Stimulated activated CD8-positive, alpha-beta memory T cell treated with anti-CD3 and anti-CD28 coated beads, Interleukin-4, amount 100 ng/mL, for 4 hours (primary cell): ENCODE measurements at regions not wholly inside any gene's neighbourhood (a gene's known extent, or its start where the extent isn't known, plus 50 kb on each side); places are given as distances from the start of the nearest gene placed in this dataset.

ENCODE experiments used
- DNase-seq, 2 donors: peaks; one replicate each; pipeline ENCODE4 v3.0.0-alpha.2; 2020; ENCODE audit warnings: low read depth in 2 of 2, low spot score in 1 of 2

GRCh38 chr11:122235615-122236014 is 119.6 kb upstream of the BLID start:
- DNase-seq = no peak

DNA sequence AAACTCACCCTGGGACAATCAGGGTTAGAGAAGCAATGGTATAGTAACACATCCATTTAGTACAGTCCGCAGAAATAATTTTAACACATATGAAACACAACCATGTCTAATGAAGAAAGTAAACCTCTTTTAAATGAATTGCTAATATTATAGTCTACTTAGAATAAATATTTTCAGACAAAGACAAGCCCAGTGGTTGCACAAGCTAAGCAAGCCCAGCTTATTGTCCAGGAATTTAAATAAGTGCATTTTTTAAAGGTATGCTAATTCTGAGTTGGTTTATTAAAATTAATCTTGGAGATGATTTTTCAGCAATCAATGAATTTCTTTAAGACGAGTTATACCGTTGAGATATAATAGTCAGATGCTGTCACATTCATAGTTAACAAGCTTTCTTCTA is 118.8 kb upstream of the BLID start:
- no peak for DNase-seq

DNA sequence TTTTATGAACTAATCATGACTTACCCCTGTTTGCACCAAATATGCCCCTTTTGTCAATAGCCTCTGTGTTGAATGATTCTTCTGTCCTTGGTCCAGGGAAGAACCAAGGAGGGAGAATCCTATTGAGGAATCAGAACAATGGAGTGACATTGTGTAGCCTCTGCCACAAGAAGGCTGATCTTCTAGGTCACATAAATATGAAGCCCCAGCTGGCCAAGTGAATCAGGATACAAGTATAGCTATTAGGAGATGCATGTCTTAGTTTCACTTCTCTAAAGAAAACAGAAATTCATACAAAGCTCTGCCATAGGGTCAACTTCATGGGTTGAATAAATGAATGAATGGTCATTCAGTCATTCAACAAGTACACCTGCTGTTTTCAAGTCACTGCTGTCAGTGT is 118.2 kb upstream of the BLID start:
- no peak for DNase-seq

DNA sequence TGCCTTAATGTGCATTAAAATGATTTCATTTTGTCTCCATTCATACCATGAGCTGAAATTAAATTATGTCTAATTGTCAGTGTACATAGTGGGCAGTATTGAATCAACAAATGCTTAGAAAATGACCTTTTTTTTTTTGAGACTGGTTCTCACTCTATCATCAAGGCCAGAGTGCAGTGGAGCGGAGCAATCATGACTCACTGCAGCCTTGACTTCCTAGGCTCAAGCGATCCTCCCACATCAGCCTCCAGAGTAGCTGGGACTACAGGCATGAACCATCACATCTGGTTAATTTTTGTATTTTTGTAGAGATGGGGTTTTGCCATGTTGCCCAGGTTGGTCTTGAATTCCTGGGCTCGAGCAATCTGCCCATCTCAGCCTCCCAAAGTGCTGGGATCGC is 117.0 kb upstream of the BLID start:
- DNase-seq = no peak

- no peak for DNase-seq
These were observed 114.4 kb upstream of the BLID start for GRCh38 chr11:122230385-122230755.

DNA sequence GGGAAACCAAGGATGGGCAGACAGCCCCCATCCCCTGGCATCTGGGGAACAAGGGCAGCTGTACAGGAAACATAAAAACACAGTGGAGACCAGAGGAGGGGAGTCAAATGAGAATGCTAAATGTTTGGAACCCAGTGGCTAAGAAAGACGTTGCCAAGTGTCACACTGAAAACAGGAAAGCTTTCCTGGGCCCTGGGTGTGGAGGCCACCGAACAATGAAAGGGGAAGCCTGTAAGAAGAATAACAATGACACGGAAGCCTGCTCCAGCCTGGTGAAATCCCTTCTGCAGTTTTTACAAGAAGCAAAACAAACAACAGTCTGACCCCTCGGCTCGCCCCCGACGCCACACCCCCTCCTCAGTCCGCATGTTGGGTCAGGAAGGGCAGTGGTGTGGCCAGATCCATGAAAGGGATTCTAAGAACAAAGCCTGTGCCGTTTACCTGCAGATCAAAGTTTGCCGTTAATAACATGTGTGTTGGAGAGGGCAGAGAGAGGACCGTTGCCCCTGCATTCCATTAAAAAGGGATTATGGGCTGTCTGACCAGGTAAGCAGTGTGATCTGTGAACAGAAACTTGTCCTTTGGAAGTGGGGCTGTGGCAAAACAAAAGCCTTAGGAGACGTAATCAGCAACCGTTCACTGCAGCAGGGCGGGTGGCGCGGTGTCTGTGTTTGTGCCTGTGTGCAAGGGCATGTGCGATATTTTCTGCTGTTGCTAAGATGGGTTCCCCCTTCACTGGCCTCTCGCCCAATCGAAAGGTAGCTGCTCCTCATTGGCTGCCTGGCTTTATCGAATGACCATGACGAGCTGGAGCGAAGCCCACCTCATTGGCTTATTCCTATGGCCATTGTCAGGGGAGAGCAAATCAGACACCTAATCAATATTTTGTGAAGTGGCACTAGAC is 113.7 kb upstream of the BLID start:
- DNase-seq = no peak

DNA sequence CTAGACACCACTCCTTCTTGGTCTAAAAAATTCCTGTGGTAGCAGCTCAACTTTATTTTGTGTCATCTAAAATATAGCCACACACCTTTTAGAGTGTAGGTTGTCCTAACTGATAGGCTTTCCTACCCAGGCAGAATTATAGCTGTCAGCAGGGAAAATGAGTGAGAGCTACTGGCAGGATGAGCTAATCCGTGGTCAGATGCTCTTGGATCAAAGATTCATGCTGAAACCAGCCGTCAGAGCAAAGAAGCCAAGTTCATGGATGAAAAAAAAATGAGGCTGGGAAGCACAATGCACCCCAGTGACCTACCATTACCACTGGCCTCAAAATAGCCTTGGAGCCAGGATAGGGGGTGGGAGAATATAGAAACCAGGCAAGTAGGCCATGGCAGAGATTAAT is 113.1 kb upstream of the BLID start:
- no peak for DNase-seq

GRCh38 chr11:122226810-122227379 is 110.9 kb upstream of the BLID start:
- DNase-seq = no peak

DNA sequence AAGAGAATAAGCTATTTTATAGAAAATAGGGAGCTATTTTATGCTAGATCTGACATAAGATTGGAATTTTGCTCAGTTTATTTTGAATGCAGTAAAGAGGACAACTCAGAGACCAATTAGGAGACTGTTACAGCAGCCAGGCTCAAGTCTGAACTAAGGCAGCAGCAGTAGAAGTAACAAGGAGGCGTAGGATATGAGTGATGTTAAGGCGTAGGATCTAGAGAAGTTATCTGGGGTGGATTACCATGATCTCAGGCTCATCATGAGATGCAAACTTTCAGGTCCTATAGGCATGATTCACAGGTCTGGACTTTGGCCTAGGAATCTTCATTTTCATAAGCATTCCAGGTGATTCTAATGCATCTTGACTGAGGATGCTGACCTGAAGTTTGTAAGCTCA is 108.9 kb upstream of the BLID start:
- no peak for DNase-seq

DNA sequence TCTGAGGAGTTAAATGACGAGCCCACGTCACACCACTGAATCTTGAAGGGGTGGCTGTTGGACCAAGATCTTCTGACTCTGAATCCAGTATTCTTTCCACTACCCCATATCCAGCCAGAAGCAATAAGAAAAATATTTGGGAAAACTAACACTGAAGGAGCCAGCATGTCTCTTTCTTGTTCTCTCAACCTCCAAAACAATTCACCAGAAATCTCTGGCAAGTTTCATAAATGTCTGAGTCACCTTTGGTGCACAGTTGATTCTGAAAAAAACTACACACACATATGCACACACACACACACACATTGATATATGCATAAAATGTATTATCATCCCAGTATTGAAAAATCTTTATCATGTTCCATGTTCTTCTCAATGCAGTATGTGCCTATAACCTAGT is 104.3 kb upstream of the BLID start:
- no peak for DNase-seq

GRCh38 chr11:122219791-122220190 is 103.8 kb upstream of the BLID start:
- DNase-seq = no peak

GRCh38 chr11:122215244-122215992 is 99.4 kb upstream of the BLID start:
- DNase-seq = no peak

DNA sequence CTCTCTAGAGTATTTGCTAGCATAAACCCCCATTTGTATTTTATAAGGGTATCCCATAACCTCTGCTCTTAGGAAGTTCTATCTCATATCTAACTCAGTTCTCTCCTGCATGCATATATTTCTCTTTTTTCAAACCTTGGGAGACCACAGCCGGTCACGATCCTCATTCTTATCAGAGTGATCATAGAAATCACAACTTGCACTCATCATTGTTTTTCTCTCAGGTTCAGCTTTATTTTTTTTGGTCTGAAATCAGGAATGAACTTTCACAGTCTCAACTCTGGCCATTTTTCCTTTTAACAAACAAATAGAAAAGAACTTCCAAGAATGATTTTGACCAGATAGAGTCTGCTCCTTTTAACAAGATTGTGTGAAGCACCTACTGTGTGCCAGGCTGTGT is 98.6 kb upstream of the BLID start:
- no peak for DNase-seq

DNA sequence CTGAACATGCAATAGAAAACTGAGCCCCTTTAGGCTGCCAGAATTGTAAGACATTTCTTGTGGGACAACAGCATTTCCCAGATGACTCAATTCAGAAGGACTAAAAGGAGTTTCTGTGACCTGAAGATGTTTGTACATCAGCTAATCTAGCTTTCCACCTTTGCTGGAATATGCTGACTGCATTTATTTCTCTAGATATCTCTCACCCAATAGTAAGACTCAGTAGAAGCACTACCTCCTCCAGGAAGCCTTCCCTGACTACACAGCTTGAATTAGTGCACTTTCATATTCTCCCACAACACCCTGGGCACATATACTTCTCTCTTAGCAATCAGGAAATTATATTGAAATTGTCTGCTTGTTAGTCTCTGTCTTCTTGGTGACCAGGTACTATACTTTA is 98.1 kb upstream of the BLID start:
- DNase-seq = no peak

- no peak for DNase-seq
These were observed 97.2 kb upstream of the BLID start for GRCh38 chr11:122213171-122213570.

DNA sequence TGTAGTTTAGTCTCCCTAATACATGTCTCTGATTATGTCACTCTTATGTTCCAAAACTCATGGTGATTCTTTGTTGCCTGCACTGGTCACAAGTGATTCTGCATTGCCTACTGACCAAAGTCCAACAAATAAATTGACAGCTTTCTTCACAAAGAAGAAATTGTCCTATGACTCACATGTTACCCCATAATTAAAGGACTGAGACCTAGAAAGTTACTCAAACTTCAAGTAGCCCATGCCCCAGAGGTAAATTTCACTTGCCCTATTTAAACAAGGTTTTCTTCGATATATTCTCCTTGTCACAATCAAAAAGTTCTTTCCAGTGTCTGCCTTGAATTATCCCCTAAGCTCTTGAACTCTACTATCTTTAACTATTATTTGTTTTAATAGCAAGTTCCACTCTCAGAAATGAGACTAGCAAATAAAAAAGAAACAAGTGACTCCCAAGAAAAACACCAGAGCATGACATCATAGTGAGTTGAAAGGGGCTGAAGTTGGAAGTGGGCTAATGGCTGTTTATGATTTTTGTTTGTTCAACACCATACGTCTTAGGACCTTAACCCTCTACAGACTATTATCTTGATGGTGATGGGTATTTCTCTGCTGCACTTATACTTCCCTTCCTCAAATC is 94.5 kb upstream of the BLID start:
- no peak for DNase-seq

- DNase-seq = no peak
These were observed 93.8 kb upstream of the BLID start for GRCh38 chr11:122209619-122210366.

- no peak for DNase-seq
These were observed 92.1 kb upstream of the BLID start for GRCh38 chr11:122207921-122208764.

GRCh38 chr11:122207505-122207904 is 91.5 kb upstream of the BLID start:
- DNase-seq = no peak

- DNase-seq = no peak
These were observed 89.0 kb upstream of the BLID start for GRCh38 chr11:122205036-122205435.
